Activated T-cell treated with anti-CD3 and anti-CD28 coated beads, Interleukin-2, amount 50 U/mL, for 4 hours (primary cell): ENCODE measurements at regions not wholly inside any gene's neighbourhood (a gene's known extent, or its start where the extent isn't known, plus 50 kb on each side); places are given as distances from the start of the nearest gene placed in this dataset.

Experiments used
- ATAC-seq, 2 donors: fragments of 200-7000 bp; cut with Tn5 transposase; one replicate each; pipeline ENCODE4 v1.10.0; 2021
- DNase-seq: peaks from one replicate; pipeline ENCODE4 v3.0.0-alpha.2; 2020
- H3K27me3 Mint-ChIP-seq: one replicate; pipeline ENCODE4 v1.8.0; 2021; ENCODE audit warnings: low read depth, mixed read lengths
- H3K36me3 Mint-ChIP-seq: one replicate; pipeline ENCODE4 v1.8.0; 2022; ENCODE audit warnings: mixed read lengths; ENCODE audit not compliant: insufficient read depth
- H3K4me1 Mint-ChIP-seq: one replicate; pipeline ENCODE4 v1.8.0; 2021; ENCODE audit warnings: low read depth, mixed read lengths
- H3K4me3 Mint-ChIP-seq: one replicate; pipeline ENCODE4 v1.8.0; 2021; ENCODE audit warnings: mild to moderate bottlenecking, moderate library complexity, mixed read lengths
- H3K9me3 Mint-ChIP-seq: one replicate; pipeline ENCODE4 v1.8.0; 2021; ENCODE audit warnings: mixed read lengths

- Mint-ChIP-seq H3K36me3 (no peaks in the 10 kb centered on the region), H3K4me1 (no peaks in the 10 kb centered on the region), H3K9me3 (peaks cover 2% of the 10 kb centered on the region), H3K4me3 (no peak overlapping the region), H3K27me3 (no peaks in the 10 kb centered on the region)
- no peak for DNase-seq
- no peak for ATAC-seq
Measured at GRCh38 chr11:37124384-37124783, 526.3 kb upstream of the RAG2 start.

- Mint-ChIP-seq H3K9me3 (peaks cover 10% of the 10 kb centered on the region), H3K4me3 (no peak overlapping the region), H3K4me1 (no peaks in the 10 kb centered on the region), H3K36me3 (no peaks in the 10 kb centered on the region), H3K27me3 (no peaks in the 10 kb centered on the region)
- ATAC-seq (no peak), DNase-seq (no peak)
Measured at GRCh38 chr11:37115963-37116362, 517.9 kb upstream of the RAG2 start.

- H3K36me3 Mint-ChIP-seq: no peaks in the 10 kb centered on the region
- H3K9me3 Mint-ChIP-seq: peaks cover 11% of the 10 kb centered on the region
- no peaks in the 10 kb centered on the region for H3K27me3 Mint-ChIP-seq
- ATAC-seq: no peak
- no peaks in the 10 kb centered on the region for H3K4me1 Mint-ChIP-seq
- no peak overlapping the region for H3K4me3 Mint-ChIP-seq
- DNase-seq: no peak
Measured at GRCh38 chr11:37110385-37110784, 512.3 kb upstream of the RAG2 start.

GRCh38 chr11:37109286-37109585 lies 511.2 kb upstream of the RAG2 start:
- Mint-ChIP-seq H3K4me1 (no peaks in the 10 kb centered on the region), H3K4me3 (no peak overlapping the region), H3K27me3 (no peaks in the 10 kb centered on the region), H3K9me3 (peaks cover 14% of the 10 kb centered on the region), H3K36me3 (no peaks in the 10 kb centered on the region)
- ATAC-seq (no peak), DNase-seq (no peak)

GRCh38 chr11:37108436-37109285 lies 510.6 kb upstream of the RAG2 start:
- ATAC-seq: no peak
- Mint-ChIP-seq H3K9me3 (peaks cover 12% of the 10 kb centered on the region), H3K27me3 (no peaks in the 10 kb centered on the region), H3K4me3 (no peak overlapping the region), H3K36me3 (no peaks in the 10 kb centered on the region), H3K4me1 (no peaks in the 10 kb centered on the region)
- no peak for DNase-seq

- no peak for ATAC-seq
- no peak for DNase-seq
- H3K4me1 Mint-ChIP-seq: no peaks in the 10 kb centered on the region
- H3K36me3 Mint-ChIP-seq: no peaks in the 10 kb centered on the region
- H3K9me3 Mint-ChIP-seq: peaks cover 14% of the 10 kb centered on the region
- no peaks in the 10 kb centered on the region for H3K27me3 Mint-ChIP-seq
- H3K4me3 Mint-ChIP-seq: no peak overlapping the region
Measured at GRCh38 chr11:37107831-37108230, 509.8 kb upstream of the RAG2 start.

- ATAC-seq: no peak
- no peak for DNase-seq
- H3K9me3 Mint-ChIP-seq: peaks cover 15% of the 10 kb centered on the region
- H3K27me3 Mint-ChIP-seq: no peaks in the 10 kb centered on the region
- H3K4me3 Mint-ChIP-seq: no peak overlapping the region
- H3K4me1 Mint-ChIP-seq: no peaks in the 10 kb centered on the region
- H3K36me3 Mint-ChIP-seq: no peaks in the 10 kb centered on the region
Measured at GRCh38 chr11:37107415-37107814, 509.4 kb upstream of the RAG2 start.

- Mint-ChIP-seq H3K4me1 (no peaks in the 10 kb centered on the region), H3K27me3 (no peaks in the 10 kb centered on the region), H3K36me3 (no peaks in the 10 kb centered on the region), H3K4me3 (no peak overlapping the region), H3K9me3 (peaks cover 18% of the 10 kb centered on the region)
- no peak for DNase-seq
- no peak for ATAC-seq
Measured at GRCh38 chr11:37105427-37105826, 507.4 kb upstream of the RAG2 start.

- H3K4me1 Mint-ChIP-seq: no peaks in the 10 kb centered on the region
- H3K36me3 Mint-ChIP-seq: no peaks in the 10 kb centered on the region
- H3K27me3 Mint-ChIP-seq: no peaks in the 10 kb centered on the region
- ATAC-seq (no peak), DNase-seq (no peak)
- H3K9me3 Mint-ChIP-seq: peaks cover 18% of the 10 kb centered on the region
- no peak overlapping the region for H3K4me3 Mint-ChIP-seq
Measured at GRCh38 chr11:37104380-37104779, 506.3 kb upstream of the RAG2 start.

GRCh38 chr11:37100008-37100407 lies 502.0 kb upstream of the RAG2 start:
- no peak for DNase-seq
- H3K4me3 Mint-ChIP-seq: no peak overlapping the region
- no peaks in the 10 kb centered on the region for H3K36me3 Mint-ChIP-seq
- peaks cover 24% of the 10 kb centered on the region for H3K9me3 Mint-ChIP-seq
- no peaks in the 10 kb centered on the region for H3K4me1 Mint-ChIP-seq
- ATAC-seq: no peak
- no peaks in the 10 kb centered on the region for H3K27me3 Mint-ChIP-seq

- H3K4me1 Mint-ChIP-seq: no peaks in the 10 kb centered on the region
- no peaks in the 10 kb centered on the region for H3K36me3 Mint-ChIP-seq
Measured at GRCh38 chr11:37092487-37092886, 494.5 kb upstream of the RAG2 start.

GRCh38 chr11:37089439-37089838 lies 491.4 kb upstream of the RAG2 start:
- no peak overlapping the region for H3K4me3 Mint-ChIP-seq
- H3K36me3 Mint-ChIP-seq: no peaks in the 10 kb centered on the region
- H3K4me1 Mint-ChIP-seq: no peaks in the 10 kb centered on the region
- peaks cover 4% of the 10 kb centered on the region for H3K9me3 Mint-ChIP-seq
- ATAC-seq (no peak), DNase-seq (no peak)
- H3K27me3 Mint-ChIP-seq: no peaks in the 10 kb centered on the region

More at GRCh38 chr11:37092487-37092886, 494.5 kb upstream of the RAG2 start:
- no peak for ATAC-seq
- peaks cover 8% of the 10 kb centered on the region for H3K9me3 Mint-ChIP-seq
- no peaks in the 10 kb centered on the region for H3K27me3 Mint-ChIP-seq
- no peak overlapping the region for H3K4me3 Mint-ChIP-seq
- no peak for DNase-seq

GRCh38 chr11:37088573-37088910 lies 490.5 kb upstream of the RAG2 start:
- H3K4me1 Mint-ChIP-seq: no peaks in the 10 kb centered on the region
- no peaks in the 10 kb centered on the region for H3K9me3 Mint-ChIP-seq
- no peaks in the 10 kb centered on the region for H3K27me3 Mint-ChIP-seq
- H3K4me3 Mint-ChIP-seq: no peak overlapping the region
- ATAC-seq (no peak), DNase-seq (no peak)
- no peaks in the 10 kb centered on the region for H3K36me3 Mint-ChIP-seq

GRCh38 chr11:37087650-37088572 lies 489.9 kb upstream of the RAG2 start:
- Mint-ChIP-seq H3K27me3 (no peaks in the 10 kb centered on the region), H3K4me3 (no peak overlapping the region)

GRCh38 chr11:37078521-37078920 lies 480.5 kb upstream of the RAG2 start:
- H3K4me1 Mint-ChIP-seq: no peaks in the 10 kb centered on the region
- ATAC-seq (no peak), DNase-seq (no peak)
- no peaks in the 10 kb centered on the region for H3K36me3 Mint-ChIP-seq
- no peaks in the 10 kb centered on the region for H3K27me3 Mint-ChIP-seq
- peaks cover 6% of the 10 kb centered on the region for H3K9me3 Mint-ChIP-seq
- H3K4me3 Mint-ChIP-seq: no peak overlapping the region

More at GRCh38 chr11:37087650-37088572, 489.9 kb upstream of the RAG2 start:
- DNase-seq (no peak), ATAC-seq (no peak)
- H3K9me3 Mint-ChIP-seq: no peaks in the 10 kb centered on the region
- no peaks in the 10 kb centered on the region for H3K36me3 Mint-ChIP-seq
- no peaks in the 10 kb centered on the region for H3K4me1 Mint-ChIP-seq
